CMK (cell line): ENCODE measurements at regions not wholly inside any gene's neighbourhood (a gene's known extent, or its start where the extent isn't known, plus 50 kb on each side); places are given as distances from the start of the nearest gene placed in this dataset.
"Not testable (repeated sequence)": the region's sequence is repeated elsewhere in the genome, so short reads cannot be mapped to it uniquely, and the experiment has no call there.

Experiments used
- DNase-seq: peaks from one replicate; pipeline ENCODE4 v3.0.0-alpha.2; 2010; ENCODE audit warnings: low read depth

GRCh38 chr10:9402507-9403195 is 1348.2 kb downstream of the GATA3 start:
- not testable (repeated sequence) for DNase-seq

- not testable (repeated sequence) for DNase-seq
Measured at GRCh38 chr10:9407201-9407600, 1352.7 kb downstream of the GATA3 start.

GRCh38 chr10:9416331-9416730 is 1361.8 kb downstream of the GATA3 start:
- no peak for DNase-seq

- DNase-seq = no peak
Measured at GRCh38 chr10:9419757-9420156, 1365.3 kb downstream of the GATA3 start.

- no peak for DNase-seq
Measured at GRCh38 chr10:9427209-9427608, 1372.7 kb downstream of the GATA3 start.

GRCh38 chr10:9437131-9437530 is 1382.6 kb downstream of the GATA3 start:
- no peak for DNase-seq

GRCh38 chr10:9443758-9444157 is 1389.3 kb downstream of the GATA3 start:
- DNase-seq = no peak

- no peak for DNase-seq
Measured at GRCh38 chr10:9449530-9449929, 1395.0 kb downstream of the GATA3 start.

- no peak for DNase-seq
Measured at GRCh38 chr10:9450801-9451200, 1396.3 kb downstream of the GATA3 start.

GRCh38 chr10:9451211-9451773 is 1396.8 kb downstream of the GATA3 start:
- DNase-seq = no peak

- no peak for DNase-seq
Measured at GRCh38 chr10:9452056-9452455, 1397.6 kb downstream of the GATA3 start.

GRCh38 chr10:9453871-9454270 is 1399.4 kb downstream of the GATA3 start:
- DNase-seq = not testable (repeated sequence)

- DNase-seq = no peak
Measured at GRCh38 chr10:9469663-9470205, 1415.2 kb downstream of the GATA3 start.

- no peak for DNase-seq
Measured at GRCh38 chr10:9470581-9470980, 1416.1 kb downstream of the GATA3 start.

- no peak for DNase-seq
Measured at GRCh38 chr10:9501944-9502343, 1447.5 kb downstream of the GATA3 start.

- no peak for DNase-seq
Measured at GRCh38 chr10:9504227-9504626, 1449.7 kb downstream of the GATA3 start.

- DNase-seq = no peak
Measured at GRCh38 chr10:9505546-9505945, 1451.1 kb downstream of the GATA3 start.

GRCh38 chr10:9508606-9509005 is 1454.1 kb downstream of the GATA3 start:
- no peak for DNase-seq

GRCh38 chr10:9510626-9511025 is 1456.1 kb downstream of the GATA3 start:
- no peak for DNase-seq

GRCh38 chr10:9515922-9516321 is 1461.4 kb downstream of the GATA3 start:
- no peak for DNase-seq

- DNase-seq = no peak
Measured at GRCh38 chr10:9535744-9536143, 1481.3 kb downstream of the GATA3 start.

- no peak for DNase-seq
Measured at GRCh38 chr10:9545073-9545472, 1472.6 kb upstream of the CELF2 start.
